GM18499 (cell line): ENCODE measurements at regions not wholly inside any gene's neighbourhood (a gene's known extent, or its start where the extent isn't known, plus 50 kb on each side); places are given as distances from the start of the nearest gene placed in this dataset.
"Not testable (repeated sequence)": the region's sequence is repeated elsewhere in the genome, so short reads cannot be mapped to it uniquely, and the experiment has no call there.

Experiments
- ATAC-seq: cut with Tn5 transposase; IDR thresholded peaks from one replicate; pipeline ENCODE4 v1.9.1; 2021; ENCODE audit warnings: moderate number of reproducible peaks; ENCODE audit not compliant: insufficient read depth, unreplicated experiment

DNA sequence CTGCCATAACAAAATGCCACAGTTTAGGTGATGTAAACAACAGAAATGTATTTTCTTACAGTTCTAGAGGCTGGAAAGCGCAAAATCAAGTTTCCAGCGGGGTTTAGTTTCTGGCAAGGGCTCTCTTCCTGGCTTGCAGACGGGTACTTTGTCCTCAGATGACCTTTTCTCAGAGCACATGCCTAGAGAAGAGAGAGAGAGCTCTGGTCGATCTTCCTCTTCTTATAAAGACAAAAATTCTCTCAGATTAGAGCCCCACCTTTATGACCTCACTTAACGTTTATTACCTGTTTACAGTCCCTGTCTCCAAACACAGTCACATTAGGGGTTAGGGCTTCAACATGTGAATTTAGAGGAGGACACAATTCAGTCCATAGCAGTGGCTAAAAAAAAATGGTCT, 119.7 kb downstream of the CETN3 start:
- ATAC-seq: no peak

DNA sequence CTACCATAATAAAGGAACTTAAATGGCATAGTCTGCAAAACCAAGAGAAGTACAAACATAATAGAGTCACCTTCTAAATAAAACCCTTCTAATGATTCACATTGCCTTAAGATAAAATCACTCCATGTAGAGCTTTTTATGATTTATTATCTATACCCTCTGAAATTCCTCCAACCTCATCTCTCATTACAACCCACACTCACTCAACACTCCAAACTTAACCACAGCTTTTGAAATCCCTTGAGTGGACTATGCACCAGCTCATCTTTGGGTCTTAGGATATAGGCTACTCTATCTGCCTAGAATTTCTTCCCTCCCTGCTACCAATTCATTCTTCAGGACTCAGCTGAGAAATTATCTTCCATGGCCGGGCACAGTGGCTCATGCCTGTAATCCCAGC, 122.5 kb downstream of the CETN3 start:
- ATAC-seq: no peak

DNA sequence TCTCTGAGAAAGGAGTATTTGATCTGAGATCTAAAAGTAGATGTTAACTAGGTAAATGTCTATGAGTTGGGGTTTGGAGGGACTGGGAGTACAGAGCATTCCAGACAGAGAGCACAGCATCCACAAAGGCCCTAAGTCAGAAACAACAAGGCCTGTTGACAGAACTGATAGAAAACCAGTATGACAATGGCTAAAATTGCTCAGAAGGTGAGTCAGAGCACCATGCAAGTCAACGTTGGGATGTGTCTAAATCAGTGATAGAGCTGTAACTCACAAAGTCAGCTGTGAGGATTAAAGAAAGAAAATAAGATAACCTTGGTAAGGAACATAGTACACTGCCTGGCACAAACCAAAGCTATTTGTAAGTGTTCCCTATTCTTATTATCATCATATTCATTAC, 124.0 kb downstream of the CETN3 start:
- no peak for ATAC-seq

DNA sequence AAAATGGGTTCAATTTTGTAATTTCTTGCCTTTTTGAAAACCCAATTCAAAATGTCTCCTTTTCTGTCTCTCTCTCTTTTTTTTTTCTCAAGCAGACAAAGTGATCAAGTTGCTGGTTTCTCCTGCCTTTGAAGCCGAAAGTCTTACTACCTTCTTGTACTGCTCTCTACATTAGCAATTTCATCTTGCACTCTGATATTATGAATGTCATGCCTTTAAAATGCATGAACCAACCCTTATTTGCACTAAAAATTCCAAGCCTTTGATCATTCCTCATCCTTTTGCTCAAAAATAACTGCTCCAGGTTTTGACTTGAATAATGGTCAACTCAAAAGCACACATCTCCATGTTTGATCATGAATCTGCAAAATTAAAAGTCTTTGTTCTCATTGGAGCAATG, 125.2 kb downstream of the CETN3 start:
- no peak for ATAC-seq

DNA sequence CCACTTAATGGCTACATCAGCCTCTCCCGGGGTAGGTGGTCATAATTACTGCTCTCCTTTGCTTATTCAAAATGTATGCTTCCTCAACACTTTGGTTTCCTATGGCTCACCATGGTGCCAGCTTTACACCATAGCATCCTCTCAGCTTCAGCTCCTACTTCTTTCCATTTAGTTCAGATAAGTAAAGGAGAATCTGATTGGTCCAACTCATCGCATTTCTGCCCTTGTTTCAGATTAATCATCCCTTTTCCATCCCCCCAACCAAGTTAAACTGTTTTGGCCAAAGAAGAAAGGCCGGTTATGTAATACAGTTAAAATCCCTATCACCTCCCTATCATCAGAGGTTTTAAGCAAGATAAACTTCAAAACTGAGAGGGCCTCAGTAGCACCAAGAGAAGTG, 130.5 kb downstream of the CETN3 start:
- no peak for ATAC-seq

DNA sequence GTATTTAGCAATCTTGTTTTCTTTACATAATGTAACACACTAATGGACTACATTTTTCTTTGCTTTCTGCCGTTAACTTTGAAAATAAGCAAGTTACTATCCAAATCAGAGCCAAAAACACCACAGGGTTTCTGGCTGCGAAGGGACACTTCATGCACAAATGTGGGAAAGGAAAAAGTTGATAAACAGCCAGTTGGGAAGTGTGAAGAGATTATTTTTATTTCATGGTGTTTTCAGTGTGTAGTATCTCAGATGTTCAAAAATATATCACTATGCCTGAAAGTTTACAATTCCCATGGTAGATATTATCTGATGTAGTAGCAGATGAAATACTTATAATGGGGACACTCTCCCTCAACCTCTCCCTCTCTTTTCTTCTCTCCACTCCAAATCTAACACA, 135.3 kb downstream of the CETN3 start:
- ATAC-seq: no peak

DNA sequence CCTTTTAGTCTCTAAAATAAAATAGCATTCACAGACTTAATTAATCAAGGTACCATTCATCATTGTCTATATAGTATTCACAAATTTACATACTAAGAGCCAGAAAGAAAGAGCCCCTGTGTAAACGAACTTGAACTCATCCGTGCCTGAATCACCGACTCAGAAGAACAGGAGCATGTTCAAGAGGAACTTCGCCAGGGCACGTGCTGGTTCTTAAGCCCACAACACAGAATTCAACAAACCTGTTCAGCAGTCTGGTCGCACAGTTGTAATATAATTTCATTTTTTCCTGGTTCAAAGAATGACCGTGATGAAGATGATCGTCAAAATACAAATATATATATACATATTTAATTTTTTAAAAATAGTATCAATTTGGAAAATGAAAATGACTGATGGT, 141.9 kb downstream of the CETN3 start:
- no peak for ATAC-seq

DNA sequence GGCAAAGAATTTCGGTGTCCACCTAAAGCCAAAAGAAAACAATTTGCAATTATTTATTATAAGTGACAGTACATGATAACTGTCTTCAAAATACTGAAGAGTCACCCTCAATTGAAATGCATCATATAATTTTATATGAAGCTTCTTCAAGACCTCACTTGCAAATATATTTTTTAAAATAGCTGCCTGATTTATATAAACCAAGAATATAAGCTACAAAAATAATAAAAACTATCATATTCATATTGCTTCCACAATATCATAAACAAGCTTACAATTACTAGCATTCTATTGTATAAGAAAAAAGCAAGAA, 144.1 kb downstream of the CETN3 start:
- ATAC-seq: no peak

DNA sequence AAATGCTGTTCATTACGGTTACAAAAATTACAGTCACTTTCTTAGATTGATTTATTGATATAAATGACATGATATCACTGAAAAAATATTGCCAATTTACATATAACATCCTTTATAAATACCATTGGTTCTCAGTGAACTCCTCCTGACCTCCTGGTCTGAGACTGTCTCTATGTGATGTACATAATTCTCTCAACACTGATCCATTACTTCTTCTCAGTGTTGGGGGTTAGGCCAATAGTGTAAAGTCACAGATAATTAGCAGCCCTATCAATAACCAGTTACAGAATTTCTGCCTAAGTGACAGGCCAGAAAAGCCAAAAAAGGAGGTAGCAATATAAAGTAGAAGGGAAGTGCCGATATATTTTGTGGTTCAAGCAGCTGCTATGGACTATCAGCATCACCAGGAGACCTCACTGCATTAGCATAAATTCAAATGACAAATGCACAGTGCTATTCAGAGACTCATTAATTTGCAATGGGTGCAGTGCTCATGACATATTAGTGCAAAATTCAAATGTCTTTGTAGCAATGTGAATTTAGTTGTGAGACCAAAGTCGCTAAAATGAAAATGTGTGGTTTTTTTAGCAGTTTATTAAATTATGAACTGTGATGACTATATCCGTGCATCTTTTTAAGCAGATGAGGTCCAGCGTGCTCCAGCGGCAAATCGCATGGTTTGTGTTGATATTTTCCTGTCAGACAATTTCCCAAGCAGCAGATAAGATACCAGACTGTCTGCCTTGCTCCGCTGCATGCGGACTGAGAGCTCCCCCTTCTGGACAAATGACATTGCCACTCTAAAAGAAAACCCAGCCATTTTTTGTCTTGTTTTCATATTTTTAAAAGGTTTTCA, 144.6 kb downstream of the CETN3 start:
- ATAC-seq: no peak

DNA sequence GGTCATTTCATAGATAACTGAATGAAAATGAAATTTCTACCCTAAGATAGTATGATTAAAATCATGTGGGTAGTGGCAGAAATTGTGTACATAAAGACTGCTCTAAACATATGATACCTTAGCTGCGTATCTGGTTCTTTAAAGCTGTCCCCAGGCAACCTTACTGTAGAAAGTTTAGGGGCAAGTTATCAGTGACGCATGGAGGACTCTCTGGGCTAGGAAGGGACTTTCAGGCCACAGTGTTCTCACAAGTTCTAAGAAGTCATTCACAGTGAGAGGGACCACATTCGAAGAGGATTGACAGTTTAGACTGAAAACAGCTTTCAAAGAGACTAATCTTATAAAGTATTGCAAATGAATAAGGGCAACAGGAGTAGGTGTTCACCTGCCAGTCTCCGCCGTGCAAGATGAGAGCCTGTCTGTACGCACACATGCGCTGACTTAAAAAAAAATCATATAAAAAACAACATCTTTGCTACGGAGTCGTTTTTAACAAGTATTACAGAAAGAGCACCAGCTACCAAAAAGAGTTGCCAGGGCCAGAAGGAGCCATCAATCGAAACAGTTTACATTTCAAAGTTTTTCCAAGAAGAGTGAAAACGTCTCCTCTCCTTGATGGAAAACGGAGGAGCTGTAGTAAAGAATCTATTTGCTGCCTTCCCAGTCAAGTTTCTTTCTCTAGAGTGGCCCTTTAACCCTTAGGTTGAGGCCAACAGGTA, 146.3 kb downstream of the CETN3 start:
- no peak for ATAC-seq

DNA sequence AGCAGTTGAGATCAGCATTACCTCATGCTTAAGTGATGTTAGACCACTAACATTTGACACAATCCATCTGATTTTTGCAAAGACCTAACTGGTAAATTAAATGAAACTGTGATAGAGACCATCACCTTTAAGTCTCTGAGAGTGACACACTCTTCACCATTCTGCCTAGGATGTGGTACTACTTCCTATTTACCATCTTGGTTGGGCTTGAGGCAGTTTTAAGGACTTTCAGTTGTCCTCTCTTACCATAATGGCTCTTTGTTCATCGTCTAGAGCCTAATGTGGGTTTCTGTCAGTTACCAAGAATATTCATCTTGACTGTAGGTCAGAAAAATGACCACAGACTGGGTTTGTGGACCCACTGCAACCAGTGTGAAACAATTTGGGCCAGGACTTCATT, 158.1 kb downstream of the CETN3 start:
- no peak for ATAC-seq

DNA sequence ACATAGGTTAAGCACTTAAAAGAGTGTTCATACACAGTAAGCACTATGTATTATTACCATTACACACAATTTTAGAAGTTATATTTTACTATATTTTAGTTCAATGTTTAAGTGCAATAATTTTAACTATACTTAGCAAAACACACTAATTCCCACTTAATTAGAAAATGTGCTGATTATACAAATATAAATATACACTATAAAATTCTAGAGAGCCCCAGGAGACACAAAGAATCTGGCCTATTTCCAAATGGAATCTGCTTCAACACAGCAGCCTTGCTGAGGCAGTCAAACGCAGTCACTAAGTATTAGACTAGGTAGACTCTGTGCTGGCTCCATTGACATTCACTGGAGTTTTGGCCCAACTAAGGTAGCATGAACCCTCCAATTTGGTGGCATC, 160.9 kb downstream of the CETN3 start:
- no peak for ATAC-seq

DNA sequence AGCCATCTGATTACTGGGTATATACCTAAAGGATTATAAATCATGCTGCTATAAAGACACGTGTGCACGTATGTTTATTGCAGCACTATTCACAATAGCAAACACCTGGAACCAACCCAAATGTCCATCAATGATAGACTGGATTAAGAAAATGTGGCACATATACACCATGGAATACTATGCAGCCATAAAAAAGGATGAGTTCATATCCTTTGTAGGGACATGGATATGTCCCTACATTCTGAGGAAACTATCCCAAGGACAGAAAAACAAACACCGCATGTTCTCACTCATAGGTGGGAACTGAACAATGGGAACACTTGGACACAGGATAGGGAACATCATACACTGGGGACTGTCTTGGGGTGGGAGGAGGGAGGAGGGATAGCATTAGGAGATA, 165.7 kb downstream of the CETN3 start:
- ATAC-seq: not testable (repeated sequence)

DNA sequence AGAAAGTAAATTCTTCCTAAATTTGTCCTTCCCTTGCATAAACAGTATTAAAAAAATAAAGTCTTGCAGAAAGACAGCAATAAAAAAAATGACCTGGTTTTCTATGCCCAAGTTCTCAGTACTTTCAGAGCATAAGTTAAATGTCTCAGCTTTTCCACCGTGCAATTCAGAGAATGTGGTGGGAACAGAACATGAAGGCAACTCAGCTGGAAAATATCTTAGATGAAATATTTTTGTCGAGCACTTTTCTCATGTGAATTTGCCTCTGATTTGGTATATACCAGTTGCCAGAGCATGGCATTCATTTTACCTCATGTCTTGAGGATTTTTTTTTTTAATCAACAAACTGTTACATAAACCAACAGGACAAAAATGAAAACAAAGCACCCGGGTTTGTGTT, 176.1 kb downstream of the CETN3 start:
- no peak for ATAC-seq

DNA sequence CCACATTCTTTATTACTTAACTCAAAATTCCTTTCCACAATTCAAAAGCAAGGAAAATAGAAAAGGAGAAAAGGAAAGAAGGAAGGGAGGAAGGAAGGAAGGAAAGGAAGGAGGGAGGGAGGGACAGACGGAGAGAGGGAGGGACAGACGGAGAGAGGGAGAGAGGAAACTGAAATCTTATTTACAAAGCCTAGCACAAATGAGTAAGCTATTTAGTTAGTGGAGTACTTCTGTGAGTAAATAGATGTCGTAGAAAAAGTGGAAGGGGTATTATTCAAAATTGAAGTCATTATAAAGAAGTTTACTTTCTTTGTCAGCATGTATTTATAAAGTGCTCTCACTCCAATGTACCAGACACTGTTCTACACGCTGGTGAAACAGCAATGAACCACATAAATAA, 177.9 kb downstream of the CETN3 start:
- no peak for ATAC-seq

DNA sequence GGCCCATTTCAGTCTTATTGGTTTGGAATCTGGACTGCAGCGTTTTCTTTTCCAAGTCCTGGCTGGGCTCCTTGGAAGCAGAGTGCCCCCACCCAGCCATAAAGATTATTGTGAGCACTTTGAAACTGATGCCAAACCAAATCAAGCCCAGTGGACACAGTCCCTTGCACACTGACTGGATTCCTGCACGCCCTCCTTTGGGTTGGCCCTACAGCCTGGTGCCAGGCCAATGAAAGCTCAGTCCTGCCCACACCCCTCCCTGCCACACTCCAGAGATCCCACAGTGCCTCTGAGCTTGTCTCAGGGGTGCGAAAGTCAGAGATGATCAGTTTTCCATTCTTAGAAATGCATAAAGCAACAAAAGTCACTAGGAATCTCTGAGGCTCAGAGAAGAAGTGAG, 181.9 kb downstream of the CETN3 start:
- ATAC-seq: no peak

DNA sequence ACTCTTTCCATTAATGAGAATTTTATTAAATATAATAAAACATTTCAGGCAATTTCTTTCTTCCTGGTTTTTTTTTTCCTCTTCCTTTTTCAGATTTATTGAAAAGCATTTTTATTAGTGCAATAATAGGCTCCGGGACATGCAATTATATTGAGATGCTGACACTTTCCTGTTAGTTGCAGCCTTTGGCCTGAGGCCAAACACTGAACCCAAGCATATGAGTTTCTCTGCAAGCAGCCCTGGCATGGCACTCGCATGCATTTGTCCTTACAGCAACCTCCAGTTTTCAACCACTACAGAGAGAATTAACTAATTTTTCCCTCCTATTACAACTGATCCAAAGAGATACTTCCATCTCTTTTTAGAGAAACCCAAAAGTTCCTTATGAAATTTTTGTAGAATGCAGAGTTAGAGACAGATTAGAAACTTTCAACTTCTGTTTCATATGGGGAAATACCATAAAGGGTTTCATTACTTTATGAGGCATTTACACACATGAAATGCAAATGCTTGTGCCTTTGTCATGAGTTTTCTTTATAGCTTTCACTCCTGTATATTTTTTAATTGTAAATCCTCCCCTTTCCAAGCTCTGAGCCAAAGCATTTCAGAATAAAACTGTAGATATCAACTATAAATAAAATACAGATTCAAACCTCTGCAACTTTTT, 183.0 kb downstream of the CETN3 start:
- ATAC-seq: no peak

DNA sequence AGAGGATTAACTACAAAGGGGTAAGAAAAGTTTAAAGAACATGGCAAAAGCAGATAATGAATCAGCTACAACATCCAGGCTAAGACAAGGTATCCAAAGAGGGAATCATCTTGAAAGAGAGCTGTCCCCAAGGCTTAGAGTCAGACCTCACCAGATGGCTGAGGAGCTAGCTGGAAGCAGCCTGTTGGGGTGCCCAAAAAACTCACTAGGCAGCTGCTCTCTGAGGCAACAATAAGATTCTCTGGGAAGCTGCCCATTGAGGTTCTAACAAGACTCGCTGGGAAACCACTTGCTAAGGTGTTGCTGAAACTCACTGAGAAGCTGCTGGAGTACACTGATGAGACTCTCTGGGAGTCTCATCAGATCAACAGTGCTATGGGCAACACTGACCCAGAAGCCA, 185.2 kb downstream of the CETN3 start:
- ATAC-seq: no peak

DNA sequence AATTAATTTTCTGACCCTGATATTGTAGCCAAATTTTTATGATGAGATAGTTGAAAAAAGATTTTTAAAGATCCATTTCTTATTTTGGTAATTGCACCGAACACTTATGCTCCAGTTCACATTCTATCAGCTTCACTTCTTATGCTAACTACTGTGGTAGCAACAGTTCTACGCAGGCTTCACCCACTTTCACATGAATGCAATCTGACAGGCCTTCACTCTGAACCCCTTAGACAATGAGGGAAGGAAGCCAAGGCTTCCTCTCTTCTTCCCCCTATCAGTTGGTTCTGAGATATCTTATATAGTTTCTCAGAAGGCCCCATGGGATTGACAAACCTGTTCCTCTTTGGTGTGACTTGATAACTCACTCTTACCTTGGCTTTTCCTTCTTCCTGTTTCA, 185.8 kb downstream of the CETN3 start:
- no peak for ATAC-seq

DNA sequence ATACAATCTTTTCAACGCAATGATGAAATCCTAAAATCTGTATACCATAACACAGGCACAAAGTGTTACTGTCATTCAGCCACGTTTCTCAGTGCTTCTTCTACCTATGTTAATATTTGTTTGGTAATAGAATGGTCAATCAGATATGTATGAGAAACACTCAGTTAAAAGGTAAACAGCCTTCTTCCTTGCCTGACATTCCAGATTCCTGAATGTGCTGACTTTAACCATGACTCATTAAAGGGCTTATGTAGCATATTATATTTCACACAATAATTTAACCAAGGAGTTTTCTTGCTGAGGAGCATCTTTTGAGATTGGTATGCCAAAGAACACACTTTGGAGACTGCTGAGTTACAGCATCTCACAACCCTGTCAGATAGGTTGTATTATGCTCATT, 187.6 kb downstream of the CETN3 start:
- no peak for ATAC-seq

DNA sequence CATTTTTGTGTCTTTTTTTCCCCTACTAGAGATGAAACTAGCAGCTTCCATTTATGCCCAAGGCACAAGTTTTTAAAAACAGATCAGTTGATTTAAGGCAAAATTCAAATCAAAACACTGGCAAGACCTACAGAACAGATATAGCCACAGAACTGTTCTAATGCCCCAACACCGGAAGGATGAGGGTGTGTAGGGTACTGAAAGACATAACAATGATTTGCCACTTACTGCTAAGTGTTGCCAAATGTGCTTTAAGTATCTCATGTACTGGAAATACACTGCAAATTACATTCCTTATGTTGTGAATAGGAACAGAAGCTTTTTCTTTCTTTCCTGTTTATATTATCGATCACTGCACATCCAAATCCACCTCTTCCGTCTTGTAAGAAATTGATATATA, 189.0 kb downstream of the CETN3 start:
- no peak for ATAC-seq

DNA sequence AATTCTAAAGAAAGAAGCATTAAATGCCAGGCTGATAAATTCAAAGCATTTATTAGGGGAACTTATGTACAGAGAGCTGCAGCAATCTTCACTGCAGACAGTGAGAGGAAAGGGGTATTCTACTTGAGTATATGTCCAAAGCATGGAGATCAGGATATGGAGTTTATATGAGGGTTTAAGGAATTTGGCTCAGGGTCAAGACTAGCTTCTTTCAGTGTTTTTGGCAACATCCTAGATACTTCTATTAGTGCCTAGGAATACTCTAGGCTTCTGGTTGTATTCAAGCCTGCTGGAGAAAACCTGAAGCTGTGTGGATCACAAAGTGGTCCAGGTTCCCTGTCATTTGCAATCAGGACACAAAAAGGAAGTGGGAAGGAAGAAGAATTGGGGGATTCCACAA, 194.6 kb downstream of the CETN3 start:
- no peak for ATAC-seq
